HG02798 (cell line): ENCODE measurements at regions not wholly inside any gene's neighbourhood (a gene's known extent, or its start where the extent isn't known, plus 50 kb on each side); places are given as distances from the start of the nearest gene placed in this dataset.

Experiments used
- ATAC-seq: cut with Tn5 transposase; IDR thresholded peaks from one replicate; pipeline ENCODE4 v1.9.1; 2021; ENCODE audit warnings: mild to moderate bottlenecking; ENCODE audit not compliant: unreplicated experiment, poor library complexity

- ATAC-seq = no peak
These were observed 899.7 kb upstream of the CDH2 start for GRCh38 chr18:29076645-29077044.

- no peak for ATAC-seq
These were observed 897.2 kb upstream of the CDH2 start for GRCh38 chr18:29074147-29074546.

- ATAC-seq = no peak
These were observed 894.9 kb upstream of the CDH2 start for GRCh38 chr18:29071869-29072268.

- ATAC-seq = no peak
These were observed 886.4 kb upstream of the CDH2 start for GRCh38 chr18:29063346-29063745.

GRCh38 chr18:29062921-29063320 is 886.0 kb upstream of the CDH2 start:
- ATAC-seq = no peak

- no peak for ATAC-seq
These were observed 883.4 kb upstream of the CDH2 start for GRCh38 chr18:29060349-29060748.

GRCh38 chr18:29057703-29058102 is 880.8 kb upstream of the CDH2 start:
- no peak for ATAC-seq

- no peak for ATAC-seq
These were observed 879.9 kb upstream of the CDH2 start for GRCh38 chr18:29056800-29057199.

GRCh38 chr18:29041976-29042375 is 865.0 kb upstream of the CDH2 start:
- ATAC-seq = no peak

GRCh38 chr18:29034113-29034856 is 857.4 kb upstream of the CDH2 start:
- no peak for ATAC-seq

- no peak for ATAC-seq
These were observed 851.6 kb upstream of the CDH2 start for GRCh38 chr18:29028560-29028959.

GRCh38 chr18:29018976-29019375 is 842.0 kb upstream of the CDH2 start:
- ATAC-seq = no peak

- no peak for ATAC-seq
These were observed 836.0 kb upstream of the CDH2 start for GRCh38 chr18:29012883-29013465.

GRCh38 chr18:29012364-29012763 is 835.4 kb upstream of the CDH2 start:
- ATAC-seq = no peak

- ATAC-seq = no peak
These were observed 832.4 kb upstream of the CDH2 start for GRCh38 chr18:29009250-29009803.

- no peak for ATAC-seq
These were observed 831.9 kb upstream of the CDH2 start for GRCh38 chr18:29008809-29009208.

GRCh38 chr18:29007986-29008654 is 831.2 kb upstream of the CDH2 start:
- no peak for ATAC-seq

- ATAC-seq = no peak
These were observed 828.0 kb upstream of the CDH2 start for GRCh38 chr18:29004921-29005320.

- no peak for ATAC-seq
These were observed 826.3 kb upstream of the CDH2 start for GRCh38 chr18:29003194-29003593.

- ATAC-seq = no peak
These were observed 825.8 kb upstream of the CDH2 start for GRCh38 chr18:29002747-29003146.

GRCh38 chr18:28999726-29000125 is 822.8 kb upstream of the CDH2 start:
- no peak for ATAC-seq
